T-helper 1 cell treated with Interleukin-12 subunit alpha and Interleukin-12 subunit beta and Interleukin-4 antibody, amounts not matched to agents 30 ng/mL and 1 ng/mL, for 36 hours (primary cell): ENCODE measurements at regions not wholly inside any gene's neighbourhood (a gene's known extent, or its start where the extent isn't known, plus 50 kb on each side); places are given as distances from the start of the nearest gene placed in this dataset.

ENCODE experiments used
- intact Hi-C: fragments of 100-400 bp; cut with micrococcal nuclease; formaldehyde crosslinking; loops from one replicate; pipeline ENCODE4 v1.15.1; 2024

GRCh38 chr2:40914666-40915065 is 462.8 kb upstream of the SLC8A1 start:
- intact Hi-C loops: no loop called here

- intact Hi-C loops: no loop called here
Observed at GRCh38 chr2:40915651-40916050, 463.8 kb upstream of the SLC8A1 start.

DNA sequence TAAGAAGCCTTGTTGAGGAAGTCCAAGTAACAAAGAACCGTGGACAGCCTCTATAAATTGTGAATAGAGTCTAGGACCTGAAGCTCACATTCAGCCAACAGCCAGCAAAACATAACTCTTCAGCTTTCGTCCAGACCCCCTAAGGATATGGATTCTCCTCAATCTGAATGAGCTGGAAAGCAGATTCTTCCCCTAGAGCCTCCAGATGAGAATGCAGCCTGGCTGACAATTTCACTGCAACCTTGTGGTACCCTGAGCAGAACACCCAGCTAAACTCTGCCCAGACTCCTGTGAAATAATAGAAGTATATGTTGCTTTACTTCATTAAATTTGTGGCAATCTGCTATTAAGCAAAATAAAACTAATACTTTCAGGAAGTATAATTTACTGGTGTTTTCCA is 483.5 kb upstream of the SLC8A1 start:
- intact Hi-C loops: no loop called here

GRCh38 chr2:40937284-40937683 is 485.4 kb upstream of the SLC8A1 start:
- intact Hi-C loops: no loop called here

GRCh38 chr2:40953341-40953740 is 501.5 kb upstream of the SLC8A1 start:
- intact Hi-C loops: no loop called here

DNA sequence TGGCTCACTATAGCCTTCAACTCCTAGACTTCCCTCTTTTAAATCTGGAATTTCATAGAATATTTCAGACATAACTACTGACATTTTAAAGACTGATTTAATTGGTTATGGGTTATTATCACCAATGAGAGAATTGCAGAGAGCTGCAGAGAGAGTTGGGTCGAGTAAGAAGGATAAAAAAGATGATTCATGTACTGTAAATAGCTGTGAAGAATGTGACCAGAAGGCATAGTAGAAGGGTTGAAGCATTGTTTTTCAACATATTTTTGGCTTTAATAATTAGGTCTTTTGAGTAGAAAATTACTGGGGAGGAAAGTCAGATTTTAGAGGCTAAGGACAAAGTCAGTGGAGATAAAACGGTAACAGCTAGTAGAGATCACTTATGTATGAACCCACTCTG is 503.2 kb upstream of the SLC8A1 start:
- intact Hi-C loops: no loop called here

DNA sequence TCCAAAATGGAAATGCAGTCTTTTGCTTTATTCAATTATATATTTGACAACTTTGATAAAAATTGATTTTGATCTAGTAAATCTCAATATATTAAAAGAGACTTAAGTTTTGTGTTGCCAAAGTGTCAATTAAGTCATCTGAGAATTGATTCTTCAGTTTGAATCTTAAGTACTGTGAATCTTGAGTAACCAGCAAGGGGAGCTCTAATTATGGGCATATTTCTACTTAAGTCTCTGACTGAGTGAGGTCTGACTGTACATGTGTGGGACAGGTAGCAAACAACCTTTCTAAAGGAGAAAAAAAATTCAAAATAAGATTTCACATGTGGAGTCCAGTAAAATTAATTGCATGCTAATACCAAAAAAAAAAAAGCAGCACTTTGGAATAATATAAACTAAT is 503.7 kb upstream of the SLC8A1 start:
- intact Hi-C loops: no loop called here

DNA sequence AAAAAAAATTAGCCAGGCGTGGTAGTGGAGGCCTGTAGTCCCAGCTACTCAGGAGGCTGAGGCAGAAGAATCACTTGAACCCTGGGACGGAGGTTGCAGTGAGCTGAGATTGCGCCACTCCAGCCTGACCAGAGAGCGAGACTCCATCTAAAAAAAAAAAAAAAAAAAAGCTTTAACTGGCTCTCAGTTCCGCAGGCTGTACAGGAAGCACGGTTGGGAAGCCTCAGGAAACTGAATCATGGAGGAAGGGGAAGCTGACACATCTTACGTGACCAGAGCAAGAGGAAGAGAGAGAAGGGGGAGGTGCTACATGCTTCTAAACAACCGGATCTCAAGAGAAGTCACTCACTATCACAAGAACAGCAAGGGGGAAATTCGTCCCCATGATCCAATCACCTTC is 505.6 kb upstream of the SLC8A1 start:
- intact Hi-C loops: no loop called here

DNA sequence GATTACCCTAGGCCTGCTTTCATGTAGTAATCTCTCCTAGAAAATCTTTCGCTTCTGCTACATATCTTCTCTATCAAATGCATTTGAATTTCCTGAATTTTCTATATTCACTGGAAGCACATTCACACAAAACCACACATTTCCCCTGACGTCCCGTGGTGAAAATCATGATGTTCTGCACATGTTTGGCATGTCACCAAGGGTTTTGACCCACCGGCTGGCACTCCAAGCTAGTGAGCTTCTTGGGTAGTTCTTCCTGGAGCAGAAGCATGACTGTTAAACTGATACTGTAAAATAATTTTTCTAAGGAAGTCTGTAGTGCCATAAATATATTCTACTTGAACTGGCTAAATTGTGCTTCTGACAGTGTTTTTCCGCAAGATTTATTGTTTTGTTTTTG is 510.1 kb upstream of the SLC8A1 start:
- intact Hi-C loops: no loop called here

GRCh38 chr2:40964509-40965250 is 512.8 kb upstream of the SLC8A1 start:
- intact Hi-C loops: no loop called here

- intact Hi-C loops: no loop called here
Observed at GRCh38 chr2:40967451-40967850, 515.6 kb upstream of the SLC8A1 start.

DNA sequence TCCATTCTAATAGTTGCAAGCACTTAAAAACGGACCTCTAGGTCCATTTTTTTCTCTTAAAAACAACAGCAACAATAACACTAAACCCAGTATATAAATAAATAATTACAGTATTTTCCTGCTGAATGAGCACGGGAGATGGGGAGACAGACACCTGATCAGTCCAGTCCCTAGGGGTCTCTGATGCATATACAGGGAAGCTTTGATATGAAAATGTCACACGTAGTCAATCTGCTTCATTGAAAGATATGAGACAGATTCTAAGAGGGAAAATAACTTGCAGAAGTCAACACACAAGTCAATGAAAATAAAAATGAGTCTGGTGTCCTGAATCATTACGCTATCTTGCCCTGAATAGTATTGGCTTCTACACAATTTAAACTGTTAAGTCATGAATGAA is 523.3 kb upstream of the SLC8A1 start:
- intact Hi-C loops: no loop called here

GRCh38 chr2:40997362-40997761 is 545.5 kb upstream of the SLC8A1 start:
- intact Hi-C loops: no loop called here

- intact Hi-C loops: no loop called here
Observed at GRCh38 chr2:41000374-41000773, 548.5 kb upstream of the SLC8A1 start.

DNA sequence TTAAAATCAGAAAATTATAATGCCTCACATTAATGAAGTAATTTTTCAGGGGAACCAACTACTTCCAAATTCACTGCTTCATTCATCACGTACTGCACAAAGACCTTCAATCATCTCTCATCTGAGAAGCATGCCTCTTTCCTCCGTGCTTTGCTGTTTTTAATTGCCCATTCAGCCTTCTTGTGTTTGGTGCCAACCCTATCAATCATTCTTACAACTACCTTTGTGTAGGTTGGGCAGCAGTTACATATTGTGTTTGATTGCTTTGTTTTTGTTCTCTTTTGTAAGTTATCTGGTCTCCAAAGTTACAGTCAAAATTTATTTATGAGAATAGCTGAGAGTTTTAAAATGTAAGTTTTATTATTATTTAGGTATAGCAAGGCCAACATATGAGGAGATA is 549.0 kb upstream of the SLC8A1 start:
- intact Hi-C loops: no loop called here

- intact Hi-C loops: no loop called here
Observed at GRCh38 chr2:41004700-41005099, 552.8 kb upstream of the SLC8A1 start.

GRCh38 chr2:41020358-41020757 is 568.5 kb upstream of the SLC8A1 start:
- intact Hi-C loops: no loop called here

DNA sequence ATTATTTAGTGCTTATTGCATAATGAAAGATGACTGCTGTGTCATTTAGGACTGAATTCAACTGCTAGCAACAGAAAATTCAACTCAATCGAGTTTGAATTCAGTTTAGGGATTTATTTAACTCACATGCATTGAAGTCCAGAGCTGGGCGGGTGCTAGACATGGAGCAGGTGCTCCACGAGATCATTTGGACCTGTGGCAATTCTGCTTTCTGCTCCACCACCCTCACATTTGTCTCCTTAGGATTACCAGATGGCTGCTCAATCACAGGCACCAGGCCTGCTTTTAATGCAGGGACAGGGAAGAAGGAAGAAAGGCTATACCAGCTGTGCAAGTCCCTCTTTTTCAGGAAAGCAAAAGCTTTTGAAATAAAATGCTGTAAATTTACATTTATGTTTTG is 572.9 kb upstream of the SLC8A1 start:
- intact Hi-C loops: no loop called here

DNA sequence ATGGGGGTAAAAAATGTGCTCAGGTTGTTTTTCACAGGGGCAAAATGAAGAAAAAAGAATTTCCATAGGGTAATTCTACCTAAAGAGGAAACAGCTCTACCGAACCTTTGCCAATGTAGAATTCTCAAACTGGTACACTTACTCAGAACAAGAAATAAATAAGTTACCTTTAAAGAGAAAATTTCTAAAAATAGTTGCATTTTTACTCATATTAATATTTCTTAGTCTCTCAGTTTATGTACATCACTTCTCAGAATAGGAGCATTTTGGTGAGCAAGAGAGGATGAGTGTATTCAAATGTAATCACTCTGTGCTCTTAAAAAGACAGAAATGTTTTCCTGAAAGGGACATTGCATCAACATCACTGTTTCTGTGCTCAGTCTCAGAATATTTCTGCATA is 574.7 kb upstream of the SLC8A1 start:
- intact Hi-C loops: no loop called here

- intact Hi-C loops: no loop called here
Observed at GRCh38 chr2:41027095-41027494, 575.2 kb upstream of the SLC8A1 start.

DNA sequence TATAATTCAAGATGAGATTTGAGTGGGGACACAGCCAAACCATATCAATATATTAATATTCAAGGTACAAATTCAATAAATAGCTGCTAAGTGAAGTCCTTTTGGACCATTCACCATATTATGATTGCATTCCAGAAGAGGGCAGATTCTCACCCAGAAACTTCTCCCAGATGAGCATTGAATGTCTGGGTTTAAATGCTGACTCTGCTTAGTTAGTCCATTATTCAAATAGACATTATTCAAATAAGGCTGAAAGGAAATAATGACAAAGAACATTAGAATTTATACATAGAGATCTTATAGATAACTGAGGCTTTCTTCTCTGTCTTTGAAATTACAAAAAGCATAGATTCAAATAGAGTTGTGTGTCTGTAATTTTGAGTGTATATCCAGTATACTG is 579.4 kb upstream of the SLC8A1 start:
- intact Hi-C loops: no loop called here

GRCh38 chr2:41032715-41033114 is 580.8 kb upstream of the SLC8A1 start:
- intact Hi-C loops: no loop called here

DNA sequence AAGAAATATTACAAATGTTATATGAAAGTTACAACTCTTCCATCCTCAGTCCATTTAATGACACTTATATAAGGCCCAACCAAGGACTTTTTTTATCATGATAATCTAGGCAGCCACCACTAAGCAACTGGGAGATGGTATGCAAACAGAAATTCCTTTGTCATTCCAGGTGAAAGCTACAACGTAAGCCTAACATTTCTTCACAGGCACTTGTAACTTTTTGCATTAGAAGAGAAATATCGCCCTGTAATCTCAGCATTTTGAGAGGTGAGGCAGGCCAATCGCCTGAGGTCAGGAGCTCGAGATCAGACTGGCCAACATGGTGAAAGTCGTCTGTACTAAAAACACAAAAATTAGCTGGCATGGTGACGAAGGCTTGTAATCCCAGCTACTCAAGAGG is 581.2 kb upstream of the SLC8A1 start:
- intact Hi-C loops: no loop called here

- intact Hi-C loops: no loop called here
Observed at GRCh38 chr2:41038408-41038807, 586.5 kb upstream of the SLC8A1 start.
